NCI-H2227 treated with DMSO at 0.1 percent for 48 hours (cell line): ENCODE measurements at regions not wholly inside any gene's neighbourhood (a gene's known extent, or its start where the extent isn't known, plus 50 kb on each side); places are given as distances from the start of the nearest gene placed in this dataset.

Source experiments
- DNase-seq: peaks from one replicate; lab custom pipeline; 2025; lab: John Stamatoyannopoulos, UW

- no peak for DNase-seq
These were observed 93.9 kb upstream of the CSF3R start for GRCh38 chr1:36576551-36577110.

- DNase-seq: peak; percentile 67
These were observed 93.4 kb upstream of the CSF3R start for GRCh38 chr1:36576118-36576517.

GRCh38 chr1:36573445-36573844 lies 90.7 kb upstream of the CSF3R start:
- no peak for DNase-seq

GRCh38 chr1:36572906-36573305 lies 90.2 kb upstream of the CSF3R start:
- DNase-seq: no peak

- DNase-seq: no peak
These were observed 89.5 kb upstream of the CSF3R start for GRCh38 chr1:36572142-36572715.

- DNase-seq: no peak
These were observed 88.4 kb upstream of the CSF3R start for GRCh38 chr1:36571106-36571505.

GRCh38 chr1:36570478-36571060 lies 87.9 kb upstream of the CSF3R start:
- DNase-seq: no peak

GRCh38 chr1:36570006-36570405 lies 87.3 kb upstream of the CSF3R start:
- no peak for DNase-seq

GRCh38 chr1:36567601-36568341 lies 85.1 kb upstream of the CSF3R start:
- DNase-seq: no peak

GRCh38 chr1:36565576-36566501 lies 83.1 kb upstream of the CSF3R start:
- DNase-seq: no peak

- no peak for DNase-seq
These were observed 79.5 kb upstream of the CSF3R start for GRCh38 chr1:36562181-36562685.

GRCh38 chr1:36561361-36561724 lies 78.6 kb upstream of the CSF3R start:
- no peak for DNase-seq

- DNase-seq: no peak
These were observed 78.1 kb upstream of the CSF3R start for GRCh38 chr1:36560621-36561360.

- no peak for DNase-seq
These were observed 77.5 kb upstream of the CSF3R start for GRCh38 chr1:36560177-36560576.

GRCh38 chr1:36559061-36559460 lies 76.3 kb upstream of the CSF3R start:
- no peak for DNase-seq

GRCh38 chr1:36557041-36558000 lies 74.6 kb upstream of the CSF3R start:
- DNase-seq: no peak

- no peak for DNase-seq
These were observed 72.3 kb upstream of the CSF3R start for GRCh38 chr1:36555041-36555440.

GRCh38 chr1:36554323-36554628 lies 71.6 kb upstream of the CSF3R start:
- no peak for DNase-seq

- DNase-seq: peak; percentile 62
These were observed 71.0 kb upstream of the CSF3R start for GRCh38 chr1:36553591-36554322.
